Right lobe of liver (tissue), 4 donors: ENCODE measurements at regions not wholly inside any gene's neighbourhood (a gene's known extent, or its start where the extent isn't known, plus 50 kb on each side); places are given as distances from the start of the nearest gene placed in this dataset.

Experiments used
- POLR2A ChIP-seq: fragments of 450-650 bp; IDR thresholded peaks from one replicate; pipeline ENCODE4 v1.6.1; 2017; ENCODE audit warnings: antibody characterized with exemption, mild to moderate bottlenecking
- TF ChIP-seq, protein P1 (sequence below), 4 donors: fragments of 200-600 bp in 3 of 4; fragments of 450-650 bp in 1 of 4; IDR thresholded peaks; one replicate each; pipeline versions ENCODE4 v1.5.1 to v1.8.0; 2016 to 2022; ENCODE audit warnings: antibody characterized with exemption in 4 of 4, mild to moderate bottlenecking in 2 of 4
- donor health status: DM: no; HTN: no; CAD: no.
- donor health status: DM: no; HTN: no; CAD: no.
- donor health status: DM: no; HTN: yes; CAD: no.

DNA sequence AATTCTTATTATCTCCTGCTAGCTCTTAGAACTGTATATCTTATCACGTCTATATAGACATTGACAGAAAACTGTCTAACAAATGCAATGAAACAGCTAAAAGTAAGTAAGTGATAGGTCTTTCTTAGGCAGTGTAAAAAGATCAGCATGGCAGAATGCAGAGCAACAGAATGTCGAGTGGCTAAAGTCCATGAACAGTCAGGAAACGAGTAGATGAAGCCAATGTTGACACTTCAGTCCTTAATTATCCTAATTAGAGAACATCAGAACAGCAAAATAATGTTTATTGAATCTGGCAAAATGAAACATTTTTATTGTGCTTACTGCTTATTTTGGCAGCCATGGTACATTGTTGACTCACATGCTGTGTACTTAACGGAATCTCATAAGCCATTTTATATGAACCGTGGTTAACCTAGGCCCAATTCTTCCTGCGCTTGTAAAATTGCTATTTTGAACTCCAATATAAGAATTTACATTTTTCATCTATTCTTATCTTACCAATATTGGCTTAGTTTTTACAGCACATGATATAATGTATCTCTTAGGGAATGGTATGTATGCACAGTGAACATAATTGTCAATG is 748.1 kb downstream of the DACH1 start:
- TF ChIP-seq, protein P1, sequence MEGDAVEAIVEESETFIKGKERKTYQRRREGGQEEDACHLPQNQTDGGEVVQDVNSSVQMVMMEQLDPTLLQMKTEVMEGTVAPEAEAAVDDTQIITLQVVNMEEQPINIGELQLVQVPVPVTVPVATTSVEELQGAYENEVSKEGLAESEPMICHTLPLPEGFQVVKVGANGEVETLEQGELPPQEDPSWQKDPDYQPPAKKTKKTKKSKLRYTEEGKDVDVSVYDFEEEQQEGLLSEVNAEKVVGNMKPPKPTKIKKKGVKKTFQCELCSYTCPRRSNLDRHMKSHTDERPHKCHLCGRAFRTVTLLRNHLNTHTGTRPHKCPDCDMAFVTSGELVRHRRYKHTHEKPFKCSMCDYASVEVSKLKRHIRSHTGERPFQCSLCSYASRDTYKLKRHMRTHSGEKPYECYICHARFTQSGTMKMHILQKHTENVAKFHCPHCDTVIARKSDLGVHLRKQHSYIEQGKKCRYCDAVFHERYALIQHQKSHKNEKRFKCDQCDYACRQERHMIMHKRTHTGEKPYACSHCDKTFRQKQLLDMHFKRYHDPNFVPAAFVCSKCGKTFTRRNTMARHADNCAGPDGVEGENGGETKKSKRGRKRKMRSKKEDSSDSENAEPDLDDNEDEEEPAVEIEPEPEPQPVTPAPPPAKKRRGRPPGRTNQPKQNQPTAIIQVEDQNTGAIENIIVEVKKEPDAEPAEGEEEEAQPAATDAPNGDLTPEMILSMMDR (IDR thresholded peaks at IDR 0.05): no peak
- TF ChIP-seq POLR2A: no peak
